Activated T-helper 17 cell treated with anti-CD3 and anti-CD28 coated beads, Interleukin-2, amount 50 U/mL, for 72 hours (primary cell): ENCODE measurements at regions not wholly inside any gene's neighbourhood (a gene's known extent, or its start where the extent isn't known, plus 50 kb on each side); places are given as distances from the start of the nearest gene placed in this dataset.
"Not testable (repeated sequence)": the region's sequence is repeated elsewhere in the genome, so short reads cannot be mapped to it uniquely, and the experiment has no call there.

Experiments used
- ATAC-seq: fragments of 150-1000 bp; cut with Tn5 transposase; replicated peaks from 2 replicates; pipeline ENCODE4 v1.10.0; 2021; ENCODE audit warnings: mild to moderate bottlenecking, moderate library complexity
- H3K27ac Mint-ChIP-seq: one replicate; pipeline ENCODE4 v1.8.0; 2022; ENCODE audit warnings: mixed read lengths
- H3K27me3 Mint-ChIP-seq: one replicate; pipeline ENCODE4 v1.8.0; 2022; ENCODE audit warnings: mixed read lengths
- H3K36me3 Mint-ChIP-seq: one replicate; pipeline ENCODE4 v1.8.0; 2022; ENCODE audit warnings: low read depth, mild to moderate bottlenecking, mixed read lengths
- H3K4me1 Mint-ChIP-seq: one replicate; pipeline ENCODE4 v1.8.0; 2022; ENCODE audit warnings: mixed read lengths
- H3K4me3 Mint-ChIP-seq: one replicate; pipeline ENCODE4 v1.8.0; 2022; ENCODE audit warnings: mild to moderate bottlenecking, mixed read lengths
- H3K9me3 Mint-ChIP-seq: one replicate; pipeline ENCODE4 v1.8.0; 2022; ENCODE audit warnings: mixed read lengths

- H3K4me3 Mint-ChIP-seq = no peak overlapping the region
- no peak for ATAC-seq
- H3K9me3 Mint-ChIP-seq = no peaks in the 10 kb centered on the region
Measured at GRCh38 chr2:35496022-35496421, 859.6 kb upstream of the CRIM1 start.

GRCh38 chr2:35495182-35495581 is 860.4 kb upstream of the CRIM1 start:
- no peaks in the 10 kb centered on the region for H3K27me3 Mint-ChIP-seq
- no peaks in the 10 kb centered on the region for H3K9me3 Mint-ChIP-seq
- no peak overlapping the region for H3K4me3 Mint-ChIP-seq
- H3K36me3 Mint-ChIP-seq = no peaks in the 10 kb centered on the region
- H3K27ac Mint-ChIP-seq = no peak overlapping the region
- H3K4me1 Mint-ChIP-seq = no peaks in the 10 kb centered on the region
- ATAC-seq = no peak

More at GRCh38 chr2:35496022-35496421, 859.6 kb upstream of the CRIM1 start:
- H3K36me3 Mint-ChIP-seq = no peaks in the 10 kb centered on the region
- no peak overlapping the region for H3K27ac Mint-ChIP-seq
- H3K27me3 Mint-ChIP-seq = no peaks in the 10 kb centered on the region
- no peaks in the 10 kb centered on the region for H3K4me1 Mint-ChIP-seq

- not testable (repeated sequence) for H3K4me3 Mint-ChIP-seq, H3K36me3 Mint-ChIP-seq, H3K27me3 Mint-ChIP-seq, H3K4me1 Mint-ChIP-seq, H3K9me3 Mint-ChIP-seq, ATAC-seq, H3K27ac Mint-ChIP-seq
Measured at GRCh38 chr2:35478121-35478520, 877.5 kb upstream of the CRIM1 start.

GRCh38 chr2:35468245-35468644 is 887.3 kb upstream of the CRIM1 start:
- H3K27ac Mint-ChIP-seq = no peak overlapping the region
- ATAC-seq = no peak
- H3K4me3 Mint-ChIP-seq = no peak overlapping the region

GRCh38 chr2:35463805-35464596 is 891.6 kb upstream of the CRIM1 start:
- H3K4me3 Mint-ChIP-seq = no peak overlapping the region
- no peak overlapping the region for H3K27ac Mint-ChIP-seq
- no peaks in the 10 kb centered on the region for H3K27me3 Mint-ChIP-seq
- ATAC-seq = no peak
- H3K9me3 Mint-ChIP-seq = no peaks in the 10 kb centered on the region
- H3K4me1 Mint-ChIP-seq = no peaks in the 10 kb centered on the region
- H3K36me3 Mint-ChIP-seq = no peaks in the 10 kb centered on the region

More at GRCh38 chr2:35468245-35468644, 887.3 kb upstream of the CRIM1 start:
- Mint-ChIP-seq H3K4me1 (no peaks in the 10 kb centered on the region), H3K9me3 (no peaks in the 10 kb centered on the region), H3K27me3 (no peaks in the 10 kb centered on the region), H3K36me3 (no peaks in the 10 kb centered on the region)

- no peaks in the 10 kb centered on the region for H3K36me3 Mint-ChIP-seq
Measured at GRCh38 chr2:35462226-35462998, 893.2 kb upstream of the CRIM1 start.

GRCh38 chr2:35461406-35461805 is 894.2 kb upstream of the CRIM1 start:
- Mint-ChIP-seq H3K27me3 (no peaks in the 10 kb centered on the region), H3K9me3 (no peaks in the 10 kb centered on the region), H3K4me3 (no peak overlapping the region), H3K27ac (no peak overlapping the region), H3K4me1 (no peaks in the 10 kb centered on the region), H3K36me3 (no peaks in the 10 kb centered on the region)
- ATAC-seq = no peak

More at GRCh38 chr2:35462226-35462998, 893.2 kb upstream of the CRIM1 start:
- H3K4me1 Mint-ChIP-seq = no peaks in the 10 kb centered on the region
- no peaks in the 10 kb centered on the region for H3K27me3 Mint-ChIP-seq
- no peak overlapping the region for H3K4me3 Mint-ChIP-seq
- no peaks in the 10 kb centered on the region for H3K9me3 Mint-ChIP-seq
- ATAC-seq = no peak
- H3K27ac Mint-ChIP-seq = no peak overlapping the region

- no peak overlapping the region for H3K27ac Mint-ChIP-seq
- no peak for ATAC-seq
- H3K4me1 Mint-ChIP-seq = no peaks in the 10 kb centered on the region
- H3K9me3 Mint-ChIP-seq = no peaks in the 10 kb centered on the region
- H3K4me3 Mint-ChIP-seq = no peak overlapping the region
- no peaks in the 10 kb centered on the region for H3K27me3 Mint-ChIP-seq
- H3K36me3 Mint-ChIP-seq = no peaks in the 10 kb centered on the region
Measured at GRCh38 chr2:35454966-35455638, 900.5 kb upstream of the CRIM1 start.

GRCh38 chr2:35447821-35448220 is 907.8 kb upstream of the CRIM1 start:
- Mint-ChIP-seq H3K4me3 (no peak overlapping the region), H3K36me3 (no peaks in the 10 kb centered on the region), H3K27ac (no peak overlapping the region), H3K4me1 (no peaks in the 10 kb centered on the region), H3K27me3 (no peaks in the 10 kb centered on the region), H3K9me3 (no peaks in the 10 kb centered on the region)
- ATAC-seq = no peak

- ATAC-seq = no peak
- Mint-ChIP-seq H3K27me3 (no peaks in the 10 kb centered on the region), H3K4me3 (no peak overlapping the region), H3K36me3 (no peaks in the 10 kb centered on the region), H3K27ac (no peak overlapping the region), H3K4me1 (no peaks in the 10 kb centered on the region), H3K9me3 (no peaks in the 10 kb centered on the region)
Measured at GRCh38 chr2:35447215-35447614, 908.4 kb upstream of the CRIM1 start.

GRCh38 chr2:35443087-35443486 is 912.5 kb upstream of the CRIM1 start:
- Mint-ChIP-seq H3K36me3 (no peaks in the 10 kb centered on the region), H3K4me1 (no peaks in the 10 kb centered on the region), H3K4me3 (no peak overlapping the region), H3K27me3 (no peaks in the 10 kb centered on the region), H3K27ac (no peak overlapping the region), H3K9me3 (no peaks in the 10 kb centered on the region)
- ATAC-seq = no peak

- not testable (repeated sequence) for H3K9me3 Mint-ChIP-seq, H3K4me1 Mint-ChIP-seq, H3K36me3 Mint-ChIP-seq, H3K4me3 Mint-ChIP-seq, H3K27ac Mint-ChIP-seq, ATAC-seq, H3K27me3 Mint-ChIP-seq
Measured at GRCh38 chr2:35441575-35441974, 914.0 kb upstream of the CRIM1 start.

- ATAC-seq, H3K27me3 Mint-ChIP-seq, H3K4me3 Mint-ChIP-seq: not testable (repeated sequence)
Measured at GRCh38 chr2:35440308-35440707, 915.3 kb upstream of the CRIM1 start.

GRCh38 chr2:35436893-35437292 is 918.7 kb upstream of the CRIM1 start:
- H3K27me3 Mint-ChIP-seq, H3K4me1 Mint-ChIP-seq, H3K9me3 Mint-ChIP-seq, H3K36me3 Mint-ChIP-seq, H3K4me3 Mint-ChIP-seq, ATAC-seq, H3K27ac Mint-ChIP-seq: not testable (repeated sequence)

More at GRCh38 chr2:35440308-35440707, 915.3 kb upstream of the CRIM1 start:
- H3K4me1 Mint-ChIP-seq, H3K36me3 Mint-ChIP-seq, H3K9me3 Mint-ChIP-seq, H3K27ac Mint-ChIP-seq: not testable (repeated sequence)

GRCh38 chr2:35428548-35428947 is 927.0 kb upstream of the CRIM1 start:
- no peaks in the 10 kb centered on the region for H3K4me1 Mint-ChIP-seq
- H3K9me3 Mint-ChIP-seq = peaks cover 3% of the 10 kb centered on the region
- H3K27ac Mint-ChIP-seq = no peak overlapping the region
- peaks cover 4% of the 10 kb centered on the region for H3K27me3 Mint-ChIP-seq
- ATAC-seq = no peak
- no peaks in the 10 kb centered on the region for H3K36me3 Mint-ChIP-seq
- H3K4me3 Mint-ChIP-seq = no peak overlapping the region
